Urothelium cell line (cell line): ENCODE measurements at regions not wholly inside any gene's neighbourhood (a gene's known extent, or its start where the extent isn't known, plus 50 kb on each side); places are given as distances from the start of the nearest gene placed in this dataset.
A peak's percentile ranks its signal among the peaks of the same experiment; 100 is the strongest.

Experiments
- DNase-seq: peaks from one replicate; pipeline ENCODE4 v3.0.0; 2011; ENCODE audit warnings: low spot score, mixed read lengths
- FAIRE-seq: peaks from 2 replicates; lab custom pipeline; 2011; peaks lifted over from hg19 to GRCh38; lab: Jason Lieb, UNC

GRCh38 chr16:64475627-64476351, 646.1 kb downstream of the CDH11 start:
- no peak for FAIRE-seq
- DNase-seq: peak; percentile 9

DNA sequence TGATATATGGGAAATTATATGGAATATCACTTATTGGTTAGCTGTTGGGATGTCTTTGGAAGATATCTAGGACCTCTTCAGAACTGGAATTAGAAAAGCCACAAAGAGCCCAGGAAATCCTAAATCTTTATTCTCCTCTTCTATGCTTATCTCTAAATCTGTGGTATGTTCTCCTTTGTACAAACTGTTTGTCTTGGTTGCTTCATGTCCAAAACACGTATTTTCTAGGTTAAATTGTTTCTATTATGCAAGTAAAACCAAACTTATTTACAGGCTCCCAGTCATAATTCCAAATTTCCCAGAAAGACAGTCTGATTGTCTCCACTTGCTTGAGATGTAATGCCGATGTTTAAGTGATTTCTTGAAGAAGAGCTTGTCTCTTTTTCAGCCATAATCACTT, 650.9 kb downstream of the CDH11 start:
- FAIRE-seq (no peak), DNase-seq (no peak)

GRCh38 chr16:64469906-64470702, 651.8 kb downstream of the CDH11 start:
- no peak for FAIRE-seq
- no peak for DNase-seq

DNA sequence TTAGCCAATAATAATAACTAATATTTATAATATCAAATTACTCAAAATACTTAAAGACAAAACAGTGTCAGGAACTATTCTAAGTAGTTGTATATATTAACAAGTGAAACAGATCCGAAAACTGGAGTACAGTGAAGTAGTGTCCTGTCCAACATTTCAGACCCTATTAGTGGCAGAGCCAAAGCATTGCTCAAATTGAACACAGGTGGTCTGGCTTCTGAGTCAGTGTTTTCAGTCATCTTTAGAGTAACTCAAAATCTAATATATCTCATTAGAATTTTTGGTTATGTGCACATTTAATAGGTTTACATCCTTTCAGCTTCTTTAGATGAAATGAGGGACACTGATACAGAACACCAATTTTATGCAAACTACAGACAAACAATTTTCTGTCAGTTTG, 652.5 kb downstream of the CDH11 start:
- no peak for FAIRE-seq
- no peak for DNase-seq

DNA sequence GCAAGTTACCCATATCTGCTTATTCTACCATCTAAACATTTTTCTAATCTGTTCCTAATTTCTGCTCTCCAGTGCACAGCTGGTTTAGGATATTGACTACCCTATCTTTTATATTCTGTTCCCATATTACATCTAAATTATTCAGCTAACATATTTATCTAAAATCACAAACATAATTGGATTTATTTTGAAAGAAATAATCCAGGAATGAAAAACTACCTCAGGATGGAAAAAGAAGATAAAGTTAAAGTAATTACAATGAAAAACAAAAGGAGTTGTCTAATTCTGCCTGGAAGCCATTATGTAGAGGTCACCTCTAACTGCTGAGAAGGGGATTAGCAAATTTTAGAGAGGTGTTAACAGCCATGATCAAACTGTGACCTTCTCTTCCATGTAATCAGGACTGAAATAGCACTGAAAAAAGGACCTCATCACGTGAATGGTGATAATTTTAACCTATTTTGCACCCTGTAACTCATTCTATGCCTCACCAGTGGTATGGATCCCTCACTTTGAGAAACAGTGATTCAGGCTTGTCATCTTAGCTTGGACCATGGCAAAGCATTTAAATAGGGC, 653.3 kb downstream of the CDH11 start:
- FAIRE-seq (no peak), DNase-seq (no peak)

DNA sequence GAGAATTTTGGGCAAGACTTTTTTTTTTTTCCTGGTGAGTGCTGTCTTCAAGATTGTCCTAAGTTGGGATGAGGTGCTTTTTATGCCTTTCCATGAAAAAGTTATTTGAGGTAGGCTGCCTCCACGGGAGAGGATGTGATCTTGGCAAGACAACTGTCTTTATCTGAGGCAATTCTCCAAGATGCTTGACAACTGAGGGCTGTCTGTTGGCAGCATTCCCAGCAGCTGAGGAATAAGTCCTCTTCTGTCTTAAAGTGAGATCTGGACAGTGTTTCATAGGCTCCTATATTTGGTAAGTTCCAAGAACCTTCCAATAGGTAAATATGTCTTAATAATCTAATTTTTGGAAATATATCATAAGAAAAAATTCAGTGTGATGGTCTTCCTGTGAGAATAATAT, 662.0 kb downstream of the CDH11 start:
- FAIRE-seq (no peak), DNase-seq (no peak)

DNA sequence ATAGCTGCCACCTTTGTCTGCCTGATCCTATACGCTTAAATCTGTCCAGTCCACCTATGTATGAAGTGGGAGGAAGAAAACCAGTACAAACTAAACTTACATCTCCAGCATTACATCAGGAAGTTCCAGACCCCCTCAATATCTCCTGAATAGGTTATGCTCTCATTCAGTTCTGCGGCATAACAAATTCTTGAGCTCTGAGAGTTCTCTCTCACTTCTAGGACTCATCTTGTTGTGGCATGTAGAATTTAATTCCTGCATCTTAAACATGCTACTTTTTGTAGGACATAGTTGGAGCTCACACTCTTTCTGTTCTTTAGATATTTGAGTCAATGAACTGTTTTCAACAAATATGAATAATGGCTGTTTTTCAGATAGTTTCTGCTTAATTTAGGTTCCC, 662.5 kb downstream of the CDH11 start:
- no peak for FAIRE-seq

DNA sequence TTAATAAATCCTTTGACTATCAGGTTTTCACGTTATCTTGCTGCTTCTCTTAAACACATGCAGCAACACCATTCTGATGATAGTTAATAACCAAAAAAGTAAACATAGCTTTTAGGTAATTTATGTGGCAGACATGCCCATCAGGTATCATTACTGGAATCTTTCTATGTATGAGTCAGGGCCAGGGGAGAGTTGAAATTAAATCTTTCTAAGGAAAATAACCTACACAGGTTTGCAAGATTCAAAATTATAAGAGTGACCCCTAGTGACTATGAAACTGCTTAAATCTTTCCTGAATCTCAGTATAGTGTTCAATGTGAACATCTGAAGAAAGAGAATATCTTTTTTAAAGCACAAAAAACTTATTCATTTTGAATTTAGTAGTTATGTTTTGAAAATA, 666.6 kb downstream of the CDH11 start:
- FAIRE-seq: no peak
- no peak for DNase-seq

More for the DNA sequence above, 662.5 kb downstream of the CDH11 start:
- no peak for DNase-seq

DNA sequence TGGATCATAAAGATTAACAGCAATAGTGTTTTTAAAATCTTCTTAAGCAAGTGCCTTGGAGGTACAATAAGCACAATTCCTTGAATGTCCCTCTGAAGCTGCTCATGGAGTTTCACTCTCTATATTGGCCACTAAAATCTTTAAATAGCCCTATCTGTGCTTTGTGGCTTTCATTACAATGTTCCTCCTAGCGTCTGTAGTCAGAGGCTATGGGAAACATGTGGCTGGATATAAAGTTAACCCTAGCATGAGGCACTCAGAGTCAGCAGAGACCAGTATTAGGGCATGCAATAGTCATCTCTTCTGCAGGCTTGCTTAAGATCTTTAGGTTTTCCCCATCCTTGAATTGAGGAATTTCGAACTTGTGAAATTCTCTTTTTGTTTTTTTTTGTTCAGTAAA, 668.2 kb downstream of the CDH11 start:
- no peak for FAIRE-seq
- no peak for DNase-seq

DNA sequence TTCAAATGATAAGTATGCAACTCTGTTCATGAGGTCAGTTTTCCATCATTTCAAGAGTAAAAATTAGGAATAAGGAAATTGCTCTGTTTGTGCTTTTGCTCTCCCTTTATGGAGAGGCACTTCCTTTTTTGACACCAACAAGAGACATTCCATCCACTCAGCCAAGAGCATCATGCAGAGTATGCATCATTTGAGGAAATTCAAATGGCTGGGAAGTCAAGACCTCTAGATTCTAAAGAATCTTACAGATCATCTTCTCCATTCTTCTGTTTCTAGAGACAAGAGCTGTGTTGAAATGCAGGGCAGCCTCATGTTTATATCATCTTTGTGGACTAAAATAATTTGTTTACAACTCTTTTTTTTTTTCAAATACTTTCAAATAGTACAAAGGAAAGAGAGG, 669.4 kb downstream of the CDH11 start:
- DNase-seq: no peak
- FAIRE-seq: no peak

DNA sequence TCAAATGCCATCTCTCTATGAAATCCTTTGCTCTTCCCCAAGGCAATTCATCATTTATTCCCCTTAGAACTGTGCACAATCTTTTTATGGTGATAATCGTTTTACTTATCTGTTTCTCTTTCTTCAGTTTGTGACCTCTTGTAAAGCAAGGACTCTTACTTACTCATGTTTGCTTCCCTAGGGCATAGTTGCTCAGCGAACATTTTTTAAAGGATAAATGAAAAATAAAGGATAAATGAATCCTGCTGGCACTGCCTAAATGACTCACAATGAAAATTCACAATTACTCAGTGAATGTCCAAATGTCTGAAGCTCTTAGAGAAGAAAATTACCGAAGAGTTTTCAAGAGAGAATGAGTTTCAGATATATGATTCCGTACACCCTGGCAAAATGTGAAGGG, 671.7 kb downstream of the CDH11 start:
- no peak for FAIRE-seq
- no peak for DNase-seq

- FAIRE-seq (no peak), DNase-seq (no peak)
Observed at GRCh38 chr16:64449506-64449905, 672.4 kb downstream of the CDH11 start.

GRCh38 chr16:64445649-64446048, 676.2 kb downstream of the CDH11 start:
- DNase-seq: no peak
- no peak for FAIRE-seq

DNA sequence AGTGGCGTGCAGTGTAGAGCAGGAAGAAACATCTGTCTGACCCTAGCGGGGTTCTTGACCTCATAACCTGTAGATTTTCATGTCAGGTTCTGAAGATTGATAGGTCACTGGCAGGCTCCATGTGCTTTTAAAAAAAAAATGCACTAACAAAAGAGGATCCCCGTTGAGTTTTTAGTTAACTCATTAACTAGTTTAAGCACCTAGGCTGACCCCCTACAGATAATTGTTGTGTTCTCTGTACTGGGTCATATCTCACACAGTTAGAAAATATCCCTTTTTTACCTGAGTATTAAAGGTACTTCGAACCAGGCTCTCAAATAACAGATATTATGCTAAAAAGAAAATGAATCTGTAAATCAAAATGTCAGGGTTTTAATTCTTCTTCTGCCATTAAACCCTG, 676.6 kb downstream of the CDH11 start:
- DNase-seq: no peak
- FAIRE-seq: no peak

- DNase-seq (peak; percentile 71), FAIRE-seq (peak; percentile 80)
Observed at GRCh38 chr16:64440421-64440831, 681.4 kb downstream of the CDH11 start.

GRCh38 chr16:64440005-64440404, 681.9 kb downstream of the CDH11 start:
- DNase-seq: no peak

GRCh38 chr16:64437706-64438324, 684.0 kb downstream of the CDH11 start:
- DNase-seq: no peak
- no peak for FAIRE-seq

More at GRCh38 chr16:64440005-64440404, 681.9 kb downstream of the CDH11 start:
- FAIRE-seq: no peak

DNA sequence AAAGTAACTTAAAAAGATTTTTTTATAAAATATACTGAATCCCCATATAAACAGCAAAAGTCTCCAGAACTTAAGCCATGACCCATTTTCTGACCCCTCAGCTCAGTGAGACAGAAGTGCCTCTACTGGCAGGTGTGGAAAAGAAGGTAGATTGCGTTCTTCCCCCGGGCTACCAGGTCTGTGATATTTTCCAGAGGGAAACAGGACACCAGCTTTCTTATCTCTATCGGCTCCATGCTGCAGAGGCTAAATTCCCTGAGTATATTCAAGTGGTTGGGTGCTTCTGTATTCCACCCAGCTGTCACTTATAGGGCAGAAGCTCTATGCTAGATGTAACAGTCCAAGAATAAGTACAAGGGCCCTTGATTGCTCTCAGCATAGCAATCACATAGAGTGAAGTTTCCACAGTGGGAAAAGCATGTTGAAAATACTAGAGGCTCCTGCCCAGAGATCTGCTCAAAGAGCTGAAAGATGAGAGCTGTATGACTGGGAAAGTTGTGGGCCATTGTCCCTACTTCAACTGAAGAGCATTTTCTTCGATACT, 687.3 kb downstream of the CDH11 start:
- no peak for FAIRE-seq

DNA sequence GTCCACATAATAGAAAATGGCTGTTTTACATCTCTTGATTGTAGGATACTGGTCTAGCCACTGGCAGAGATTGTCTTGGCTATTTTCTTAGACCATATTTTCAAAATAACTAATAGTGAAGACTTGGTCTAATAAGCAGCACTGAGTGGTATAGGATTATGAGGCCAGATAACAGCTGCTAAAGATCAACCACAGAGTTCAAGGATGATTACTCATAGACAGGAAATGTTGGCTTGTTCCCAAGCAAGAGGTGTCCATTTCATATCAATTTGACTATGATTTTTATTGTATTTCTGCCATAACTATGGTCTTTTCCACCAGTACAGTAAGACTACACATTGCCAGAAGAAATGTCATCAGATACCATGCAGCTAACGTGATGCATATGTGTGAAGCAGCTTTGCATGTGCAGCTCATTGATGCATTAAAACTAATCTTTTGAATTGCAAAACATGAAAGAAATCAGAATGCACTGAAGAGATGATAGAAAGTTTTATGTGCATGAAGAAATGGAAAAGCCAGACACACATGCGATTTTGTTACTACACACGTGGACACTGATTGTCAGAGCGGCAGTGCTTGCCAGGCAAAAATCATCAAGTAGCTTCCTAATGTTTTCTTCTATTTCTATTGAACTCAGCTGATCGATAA, 693.3 kb downstream of the CDH11 start:
- DNase-seq: peak; percentile 58
- FAIRE-seq: no peak

More for the DNA sequence above, 687.3 kb downstream of the CDH11 start:
- DNase-seq: no peak

DNA sequence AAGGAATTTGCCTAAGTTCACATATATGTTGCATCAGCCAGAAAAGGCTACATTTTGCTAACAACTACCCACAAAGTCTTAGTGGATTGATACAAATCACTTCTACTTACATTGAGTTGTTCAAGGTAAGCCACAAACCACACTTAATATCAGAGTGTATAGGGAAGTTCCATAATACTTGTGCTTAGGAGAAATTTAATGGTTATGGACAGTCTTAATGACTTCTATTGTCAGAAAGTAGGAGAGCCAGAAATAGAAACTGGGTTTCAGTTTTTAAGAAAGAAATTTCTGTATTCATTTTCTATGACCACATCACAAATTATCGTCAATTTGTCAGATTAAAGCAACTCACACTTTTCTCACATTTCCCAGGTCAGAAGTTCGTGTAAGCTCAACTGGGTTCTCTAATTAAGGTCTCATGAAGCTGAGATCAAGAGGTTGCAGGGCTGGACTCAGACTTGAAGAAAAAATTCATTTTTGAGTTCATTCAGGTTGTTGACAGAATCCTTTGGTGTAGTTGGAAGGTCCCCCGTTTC, 695.7 kb downstream of the CDH11 start:
- FAIRE-seq: no peak
- no peak for DNase-seq
